Naive thymus-derived CD4-positive, alpha-beta T cell (primary cell): ENCODE measurements at regions not wholly inside any gene's neighbourhood (a gene's known extent, or its start where the extent isn't known, plus 50 kb on each side); places are given as distances from the start of the nearest gene placed in this dataset.

Experiments used
- ATAC-seq: fragments of 150-1000 bp; cut with Tn5 transposase; 2 replicates; pipeline ENCODE4 v1.10.0; 2021; ENCODE audit warnings: mild to moderate bottlenecking, moderate library complexity
- CTCF ChIA-PET: fragments of 350-600 bp; sonication (Branson Sonifier 250); formaldehyde crosslinking; loops from one replicate; lab custom pipeline; 2021; ENCODE audit warnings: antibody characterized with exemption; lab: Charles Lee
- POLR2A ChIA-PET: fragments of 350-600 bp; sonication (Branson Sonifier 250); formaldehyde crosslinking; loops from one replicate; lab custom pipeline; 2021; ENCODE audit warnings: antibody characterized with exemption, inconsistent platforms; lab: Charles Lee
- DNase-seq, 9 donors: peaks; one replicate each; pipeline versions ENCODE4 v3.0.0 to v3.0.0-alpha.2; 2020 to 2022; ENCODE audit warnings: mixed read lengths in 1 of 9
- H3K27ac ChIP-seq: one replicate; pipeline ENCODE4 v1.7.0; 2013; ENCODE audit warnings: mild to moderate bottlenecking, low read depth, low read length, moderate library complexity
- H3K27me3 ChIP-seq, 2 donors: one replicate each; pipeline ENCODE4 v1.7.0; 2013; ENCODE audit warnings: low read length in 2 of 2, mild to moderate bottlenecking in 2 of 2, moderate library complexity in 2 of 2; ENCODE audit not compliant: control insufficient read depth in 2 of 2, insufficient read depth in 2 of 2
- H3K36me3 ChIP-seq, 3 experiments: 1 replicate in 2 of 3; 2 replicates in 1 of 3; pipeline ENCODE4 v1.7.0; 2013; ENCODE audit warnings: low read length in 3 of 3, mild to moderate bottlenecking in 3 of 3, moderate library complexity in 1 of 3; ENCODE audit not compliant: insufficient read depth in 3 of 3, control insufficient read depth in 2 of 3
- H3K4me1 ChIP-seq, 2 donors: one replicate each; pipeline ENCODE4 v1.7.0; 2013; ENCODE audit warnings: low read length in 2 of 2, mild to moderate bottlenecking in 2 of 2, moderate library complexity in 1 of 2; ENCODE audit not compliant: control insufficient read depth in 2 of 2, insufficient read depth in 2 of 2
- H3K4me3 ChIP-seq: 2 replicates; pipeline ENCODE4 v1.7.0; 2013; ENCODE audit warnings: mild to moderate bottlenecking, low read length
- H3K9me3 ChIP-seq, 3 experiments: 1 replicate in 2 of 3; 2 replicates in 1 of 3; pipeline ENCODE4 v1.7.0; 2013; ENCODE audit warnings: low read length in 3 of 3; ENCODE audit not compliant: control insufficient read depth in 2 of 3
- H3K27ac Mint-ChIP-seq, 9 donors: one replicate each; pipeline ENCODE4 v1.8.0; 2020 to 2022; ENCODE audit warnings: mixed read lengths in 9 of 9, mild to moderate bottlenecking in 8 of 9, moderate library complexity in 5 of 9, inconsistent platforms in 2 of 9
- H3K27me3 Mint-ChIP-seq, 5 donors: one replicate each; pipeline ENCODE4 v1.8.0; 2021 to 2022; ENCODE audit warnings: mixed read lengths in 5 of 5, mild to moderate bottlenecking in 1 of 5
- H3K36me3 Mint-ChIP-seq, 5 donors: one replicate each; pipeline ENCODE4 v1.8.0; 2020 to 2022; ENCODE audit warnings: mixed read lengths in 5 of 5, mild to moderate bottlenecking in 3 of 5, inconsistent platforms in 1 of 5
- H3K4me1 Mint-ChIP-seq, 7 donors: one replicate each; pipeline ENCODE4 v1.8.0; 2020 to 2022; ENCODE audit warnings: mixed read lengths in 7 of 7, mild to moderate bottlenecking in 3 of 7, inconsistent platforms in 1 of 7
- H3K4me3 Mint-ChIP-seq, 10 donors: one replicate each; pipeline ENCODE4 v1.8.0; 2020 to 2022; ENCODE audit warnings: mild to moderate bottlenecking in 10 of 10, mixed read lengths in 10 of 10, moderate library complexity in 6 of 10, inconsistent platforms in 2 of 10
- H3K9me3 Mint-ChIP-seq, 11 donors: one replicate each; pipeline ENCODE4 v1.8.0; 2020 to 2022; ENCODE audit warnings: mixed read lengths in 11 of 11, mild to moderate bottlenecking in 4 of 11, inconsistent platforms in 1 of 11, moderate library complexity in 1 of 11
- intact Hi-C, 2 donors: fragments of 100-400 bp; cut with micrococcal nuclease; formaldehyde crosslinking; loops; one replicate each; pipeline ENCODE4 v1.15.1; 2023

DNA sequence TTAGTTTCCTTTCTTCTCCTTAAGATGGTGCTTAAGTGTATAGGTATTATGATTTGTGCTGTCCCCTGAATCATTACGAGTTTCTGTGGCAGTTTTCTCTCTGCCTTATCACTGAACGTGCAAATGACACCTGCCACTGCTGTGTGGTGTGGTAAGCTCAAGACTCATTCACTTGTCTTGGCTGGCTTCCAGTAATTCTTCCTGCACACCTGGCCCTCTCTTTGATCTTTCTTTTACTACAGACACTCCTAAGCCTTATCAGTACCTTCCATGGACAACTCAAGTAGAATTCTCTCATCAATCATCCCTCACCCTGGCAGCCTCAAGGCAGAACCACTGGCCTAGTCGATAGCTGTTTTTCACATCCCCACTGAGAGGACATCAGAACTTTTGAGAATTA, 82.6 kb upstream of the ADAMTS19 start:
- H3K27me3 Mint-ChIP-seq: no peaks in the 10 kb centered on the region

DNA sequence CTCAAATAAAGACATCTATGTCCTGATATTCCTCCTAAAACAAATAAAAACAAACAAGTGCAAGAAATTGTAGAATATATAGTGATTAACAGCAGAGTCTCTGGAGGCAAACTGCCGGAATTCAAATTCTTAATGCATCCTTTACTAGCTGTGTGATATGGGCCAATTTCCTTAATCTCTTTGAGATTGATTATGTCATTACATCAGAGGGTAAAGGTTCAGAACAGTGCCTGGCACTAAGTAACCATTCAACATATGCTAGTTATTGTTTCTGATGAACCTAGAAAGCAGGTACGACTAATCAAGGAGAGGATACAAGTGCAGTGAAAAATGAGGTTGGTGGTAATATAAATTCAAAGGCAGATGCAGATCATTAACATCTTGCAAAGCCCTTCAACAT, 81.1 kb upstream of the ADAMTS19 start:
- Histone ChIP-seq H3K27ac (no peak overlapping the region), H3K4me3 (no peak overlapping the region), H3K27me3 (no peaks in the 10 kb centered on the region), H3K9me3 (no peaks in the 10 kb centered on the region), H3K4me1 (no peaks in the 10 kb centered on the region), H3K36me3 (no peaks in the 10 kb centered on the region)
- Mint-ChIP-seq H3K27me3 (no peaks in the 10 kb centered on the region), H3K36me3 (no peaks in the 10 kb centered on the region), H3K9me3 (peaks cover 0 to 4% (median 0%) of the 10 kb centered on the region in 11 donors), H3K4me1 (no peaks in the 10 kb centered on the region), H3K27ac (no peak overlapping the region), H3K4me3 (no peak overlapping the region)
- CTCF ChIA-PET: no interaction called here
- POLR2A ChIA-PET: no interaction called here
- ATAC-seq (no peak), DNase-seq (no peak)
- intact Hi-C loops: no loop called here

More for the DNA sequence above, 82.6 kb upstream of the ADAMTS19 start:
- POLR2A ChIA-PET: no interaction called here
- H3K4me1 Mint-ChIP-seq: no peaks in the 10 kb centered on the region
- H3K27ac Mint-ChIP-seq: no peak overlapping the region
- Histone ChIP-seq H3K27me3 (no peaks in the 10 kb centered on the region), H3K4me1 (no peaks in the 10 kb centered on the region), H3K36me3 (no peaks in the 10 kb centered on the region), H3K27ac (no peak overlapping the region), H3K9me3 (no peaks in the 10 kb centered on the region), H3K4me3 (no peak overlapping the region)
- H3K9me3 Mint-ChIP-seq: peaks cover 0 to 4% (median 0%) of the 10 kb centered on the region in 11 donors
- H3K4me3 Mint-ChIP-seq: no peak overlapping the region
- DNase-seq (no peak), ATAC-seq (no peak)
- CTCF ChIA-PET: no interaction called here
- intact Hi-C loops: no loop called here
- no peaks in the 10 kb centered on the region for H3K36me3 Mint-ChIP-seq

DNA sequence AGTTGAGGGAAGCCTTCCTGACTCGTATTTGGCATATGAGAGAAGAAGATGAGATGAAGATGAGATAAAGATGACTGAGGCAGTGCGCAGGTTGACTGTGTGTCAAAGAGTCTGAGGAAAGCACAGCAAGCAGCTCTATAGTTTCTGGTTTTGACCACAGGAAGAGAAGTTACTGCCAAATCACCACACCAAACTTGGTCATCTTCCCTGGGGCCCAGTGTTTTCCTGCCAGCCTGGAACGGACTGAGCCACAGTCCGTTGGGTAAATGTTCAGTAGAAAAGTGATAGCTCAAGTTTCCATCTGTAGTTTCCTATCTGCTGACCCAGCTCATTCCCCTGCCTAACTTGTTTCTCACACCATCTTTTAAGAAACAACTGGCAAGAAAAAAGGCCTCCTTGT, 80.7 kb upstream of the ADAMTS19 start:
- H3K4me1 Mint-ChIP-seq: no peaks in the 10 kb centered on the region
- ChIA-PET CTCF (no interaction called here), POLR2A (no interaction called here)
- no peaks in the 10 kb centered on the region for H3K27me3 Mint-ChIP-seq
- H3K36me3 Mint-ChIP-seq: no peaks in the 10 kb centered on the region
- Histone ChIP-seq H3K4me1 (no peaks in the 10 kb centered on the region), H3K9me3 (no peaks in the 10 kb centered on the region), H3K4me3 (no peak overlapping the region), H3K36me3 (no peaks in the 10 kb centered on the region), H3K27ac (no peak overlapping the region), H3K27me3 (no peaks in the 10 kb centered on the region)
- no peak for DNase-seq
- ATAC-seq: no peak
- no peak overlapping the region for H3K27ac Mint-ChIP-seq
- H3K9me3 Mint-ChIP-seq: peaks cover 0 to 4% (median 0%) of the 10 kb centered on the region in 11 donors
- intact Hi-C loops: no loop called here
- no peak overlapping the region for H3K4me3 Mint-ChIP-seq

DNA sequence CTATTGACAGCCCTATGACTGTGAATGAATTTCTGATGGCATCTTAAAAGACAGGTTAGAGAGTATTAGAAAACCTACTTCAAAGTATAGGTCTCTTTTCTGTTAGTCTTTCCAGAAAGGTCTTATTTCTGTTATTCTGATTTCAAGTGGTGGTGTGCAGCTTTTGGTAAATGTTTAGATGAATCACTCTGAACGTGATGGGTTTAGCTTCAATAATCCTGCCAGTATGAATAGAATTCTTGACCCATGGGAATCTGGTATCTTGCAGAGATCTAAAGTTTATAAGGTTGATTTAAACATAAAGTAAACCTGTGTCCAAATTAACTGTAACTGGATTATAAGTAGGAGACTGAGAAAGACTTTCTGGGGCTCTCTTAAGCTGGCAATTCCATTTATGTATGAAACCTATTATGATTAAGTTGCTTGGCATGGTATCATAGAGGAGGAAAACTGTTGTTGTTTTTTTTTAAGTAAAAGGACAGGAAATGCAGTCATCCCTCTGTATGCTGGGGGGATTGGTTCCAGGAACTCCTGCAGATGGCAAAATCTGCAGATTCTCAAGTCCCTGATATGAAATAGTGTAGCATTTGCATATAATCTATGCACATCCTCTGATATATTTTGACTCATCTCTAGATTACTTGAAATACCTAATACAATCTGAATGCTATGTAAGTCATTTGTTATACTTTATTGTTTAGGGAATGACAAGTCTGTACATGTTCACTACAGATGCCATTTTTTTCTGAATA, 77.0 kb upstream of the ADAMTS19 start:
- H3K4me3 ChIP-seq: no peak overlapping the region
- CTCF ChIA-PET: no interaction called here
- intact Hi-C loops: no loop called here
- Mint-ChIP-seq H3K4me1 (no peaks in the 10 kb centered on the region), H3K27ac (no peak overlapping the region), H3K36me3 (no peaks in the 10 kb centered on the region), H3K27me3 (no peaks in the 10 kb centered on the region), H3K4me3 (no peak overlapping the region), H3K9me3 (peaks cover 0 to 10% (median 0%) of the 10 kb centered on the region in 11 donors)
- H3K27me3 ChIP-seq: no peaks in the 10 kb centered on the region
- DNase-seq (no peak), ATAC-seq (no peak)
- H3K4me1 ChIP-seq: no peaks in the 10 kb centered on the region
- no peak overlapping the region for H3K27ac ChIP-seq
- no peaks in the 10 kb centered on the region for H3K36me3 ChIP-seq
- POLR2A ChIA-PET: no interaction called here
- no peaks in the 10 kb centered on the region for H3K9me3 ChIP-seq

DNA sequence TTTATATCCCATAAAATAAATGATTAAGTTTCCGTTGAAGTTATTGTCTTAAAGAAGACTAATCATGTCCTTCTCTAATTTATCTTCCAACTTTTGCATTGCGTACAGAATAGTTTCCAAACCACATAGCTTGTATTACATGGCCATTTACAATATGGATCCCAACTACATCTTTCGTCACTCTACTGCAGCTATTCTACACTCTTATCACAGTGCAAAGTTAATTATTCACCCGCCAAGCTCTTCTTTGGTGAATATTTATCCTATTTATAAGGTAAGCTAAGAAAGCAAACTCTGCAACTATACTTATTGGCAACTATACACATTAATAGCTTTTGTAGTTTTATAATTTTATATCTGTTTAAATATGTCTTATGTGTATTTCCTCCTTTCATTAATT, 75.9 kb upstream of the ADAMTS19 start:
- intact Hi-C loops: no loop called here
- H3K4me1 ChIP-seq: no peaks in the 10 kb centered on the region
- no peaks in the 10 kb centered on the region for H3K27me3 ChIP-seq
- Mint-ChIP-seq H3K36me3 (no peaks in the 10 kb centered on the region), H3K27ac (no peak overlapping the region), H3K4me3 (no peak overlapping the region), H3K27me3 (no peaks in the 10 kb centered on the region), H3K4me1 (no peaks in the 10 kb centered on the region), H3K9me3 (peaks cover 0 to 10% (median 0%) of the 10 kb centered on the region in 11 donors)
- H3K27ac ChIP-seq: no peak overlapping the region
- no peaks in the 10 kb centered on the region for H3K9me3 ChIP-seq
- no peaks in the 10 kb centered on the region for H3K36me3 ChIP-seq
- POLR2A ChIA-PET: no interaction called here
- ATAC-seq (no peak), DNase-seq (no peak)
- H3K4me3 ChIP-seq: no peak overlapping the region
- CTCF ChIA-PET: no interaction called here

DNA sequence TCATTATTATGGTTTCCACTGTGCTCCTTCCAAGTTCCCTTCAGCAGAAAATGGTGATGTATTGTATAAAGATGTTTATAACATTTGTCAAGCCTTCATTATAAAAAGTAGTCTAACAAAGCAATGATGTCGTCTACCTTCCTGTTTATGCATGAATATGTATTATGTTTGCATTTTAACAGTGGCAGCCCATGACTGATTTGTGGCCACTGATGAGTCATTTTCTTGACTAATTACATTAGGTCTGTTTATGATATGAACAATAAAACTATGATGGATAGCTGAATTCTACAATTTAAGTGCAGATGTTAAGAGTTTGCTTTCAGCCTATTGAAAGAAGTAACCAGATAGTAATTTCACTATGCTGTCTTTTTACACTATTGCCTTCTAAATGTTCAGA, 75.4 kb upstream of the ADAMTS19 start:
- Histone ChIP-seq H3K4me3 (no peak overlapping the region), H3K27me3 (no peaks in the 10 kb centered on the region), H3K4me1 (no peaks in the 10 kb centered on the region), H3K27ac (no peak overlapping the region), H3K36me3 (no peaks in the 10 kb centered on the region), H3K9me3 (no peaks in the 10 kb centered on the region)
- peaks cover 0 to 10% (median 0%) of the 10 kb centered on the region in 11 donors for H3K9me3 Mint-ChIP-seq
- ChIA-PET CTCF (no interaction called here), POLR2A (no interaction called here)
- no peaks in the 10 kb centered on the region for H3K27me3 Mint-ChIP-seq
- no peak overlapping the region for H3K27ac Mint-ChIP-seq
- DNase-seq: no peak
- ATAC-seq: no peak
- H3K4me3 Mint-ChIP-seq: no peak overlapping the region
- no peaks in the 10 kb centered on the region for H3K36me3 Mint-ChIP-seq
- intact Hi-C loops: no loop called here
- no peaks in the 10 kb centered on the region for H3K4me1 Mint-ChIP-seq

DNA sequence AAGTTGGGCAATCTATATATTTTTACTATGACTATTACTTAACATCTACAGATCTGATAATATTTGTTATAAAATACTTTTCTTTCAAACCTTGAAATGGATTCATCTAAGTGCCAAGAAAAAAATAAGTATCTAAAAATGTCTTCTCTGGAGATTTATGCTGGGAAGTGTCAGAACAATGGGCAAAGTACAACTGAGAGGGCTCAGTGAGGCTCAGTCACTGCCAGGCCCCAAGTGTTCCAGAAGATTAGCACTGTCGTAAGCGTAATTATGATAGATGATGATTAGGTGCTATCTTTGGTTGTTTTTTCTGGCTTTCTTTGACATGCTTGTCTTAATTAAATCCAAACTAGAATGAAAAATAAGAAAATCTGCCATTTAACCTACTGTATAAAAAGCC, 72.2 kb upstream of the ADAMTS19 start:
- Histone ChIP-seq H3K36me3 (no peaks in the 10 kb centered on the region), H3K9me3 (no peaks in the 10 kb centered on the region), H3K4me3 (no peak overlapping the region), H3K27me3 (no peaks in the 10 kb centered on the region), H3K27ac (no peak overlapping the region), H3K4me1 (no peaks in the 10 kb centered on the region)
- intact Hi-C loops: no loop called here
- H3K4me3 Mint-ChIP-seq: no peak overlapping the region
- H3K27me3 Mint-ChIP-seq: no peaks in the 10 kb centered on the region
- H3K9me3 Mint-ChIP-seq: peaks cover 0 to 10% (median 0%) of the 10 kb centered on the region in 11 donors
- CTCF ChIA-PET: no interaction called here
- DNase-seq (no peak), ATAC-seq (no peak)
- peaks cover 0 to 3% (median 0%) of the 10 kb centered on the region in 5 donors for H3K36me3 Mint-ChIP-seq
- H3K4me1 Mint-ChIP-seq: no peaks in the 10 kb centered on the region
- H3K27ac Mint-ChIP-seq: no peak overlapping the region
- POLR2A ChIA-PET: no interaction called here
